GM18505 (cell line): ENCODE measurements at regions not wholly inside any gene's neighbourhood (a gene's known extent, or its start where the extent isn't known, plus 50 kb on each side); places are given as distances from the start of the nearest gene placed in this dataset.
"Not testable (repeated sequence)": the region's sequence is repeated elsewhere in the genome, so short reads cannot be mapped to it uniquely, and the experiment has no call there.

Source experiments
- ATAC-seq: cut with Tn5 transposase; IDR thresholded peaks from one replicate; pipeline ENCODE4 v1.9.1; 2021; ENCODE audit not compliant: unreplicated experiment
- POLR2A ChIP-seq: IDR thresholded peaks from 4 replicates; pipeline ENCODE4 v1.6.1; 2011; ENCODE audit warnings: borderline replicate concordance; ENCODE audit not compliant: insufficient read depth, insufficient read length; ENCODE audit errors: extremely low read depth

- no peak for ATAC-seq
- no peak for TF ChIP-seq POLR2A
These were observed 317.3 kb downstream of the TAF11L14 start for GRCh38 chr5:17951392-17952169.

DNA sequence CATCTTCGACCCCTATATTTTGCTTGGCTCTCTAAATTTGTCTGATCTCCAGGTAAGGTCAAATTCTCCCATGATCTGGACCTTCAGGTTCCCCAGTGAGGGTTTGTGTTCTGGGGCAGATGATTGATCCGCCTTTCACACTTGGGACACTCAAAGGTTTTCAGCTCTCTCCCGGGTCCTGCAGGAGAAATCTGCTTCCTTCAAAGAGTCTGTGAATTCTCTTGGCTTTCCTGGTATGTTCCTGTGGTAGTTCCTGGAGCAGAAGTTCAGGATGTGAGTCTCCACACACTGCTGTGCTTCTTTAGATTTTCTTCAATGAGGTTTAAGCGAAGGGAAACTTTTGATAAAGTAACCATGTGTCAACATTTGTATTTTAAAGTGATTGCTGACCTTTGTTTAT lies 318.0 kb downstream of the TAF11L14 start:
- ATAC-seq = no peak
- no peak for TF ChIP-seq POLR2A

- no peak for TF ChIP-seq POLR2A
- no peak for ATAC-seq
These were observed 329.8 kb downstream of the TAF11L14 start for GRCh38 chr5:17964067-17964466.

DNA sequence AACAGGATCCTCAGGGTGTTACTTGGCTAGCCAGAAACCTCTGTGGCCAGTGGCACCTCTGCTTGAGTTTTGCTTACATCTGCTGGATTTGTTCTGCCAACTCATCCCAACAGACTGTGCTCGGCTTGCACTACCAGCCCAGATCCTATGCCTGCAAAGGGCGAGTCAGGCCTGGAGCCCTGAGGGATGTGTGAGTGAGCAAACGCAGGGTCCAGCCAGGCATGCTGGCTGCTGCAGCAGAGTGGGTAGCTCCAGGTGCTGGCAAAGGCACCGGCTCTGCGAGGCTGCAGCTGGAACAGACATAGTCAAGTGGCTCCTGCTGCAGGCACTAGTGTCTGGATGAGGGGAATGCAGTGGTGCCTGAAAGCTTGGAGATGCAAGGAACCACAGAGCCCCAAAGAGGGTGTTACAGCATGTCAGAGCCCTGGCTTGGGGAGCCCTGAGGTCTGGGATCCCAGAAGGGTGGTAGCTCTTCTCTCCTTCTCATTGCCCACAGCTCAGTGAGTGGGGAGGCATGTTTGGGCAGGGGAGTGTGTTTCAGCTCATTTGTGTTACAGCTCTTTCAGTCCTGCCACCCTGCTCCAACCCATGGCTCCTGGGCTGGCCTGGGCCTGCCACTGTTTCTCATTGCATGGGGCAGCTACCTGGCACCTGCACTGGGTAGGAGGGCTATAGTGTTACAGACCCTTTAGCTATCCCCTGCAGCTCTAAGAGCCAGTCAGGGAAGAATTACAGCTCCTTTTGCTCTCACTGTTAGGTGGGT lies 332.6 kb downstream of the TAF11L14 start:
- ATAC-seq = no peak

GRCh38 chr5:17976404-17976803 lies 342.1 kb downstream of the TAF11L14 start:
- ATAC-seq = no peak
- no peak for TF ChIP-seq POLR2A

More for the DNA sequence above, 332.6 kb downstream of the TAF11L14 start:
- TF ChIP-seq POLR2A = no peak

DNA sequence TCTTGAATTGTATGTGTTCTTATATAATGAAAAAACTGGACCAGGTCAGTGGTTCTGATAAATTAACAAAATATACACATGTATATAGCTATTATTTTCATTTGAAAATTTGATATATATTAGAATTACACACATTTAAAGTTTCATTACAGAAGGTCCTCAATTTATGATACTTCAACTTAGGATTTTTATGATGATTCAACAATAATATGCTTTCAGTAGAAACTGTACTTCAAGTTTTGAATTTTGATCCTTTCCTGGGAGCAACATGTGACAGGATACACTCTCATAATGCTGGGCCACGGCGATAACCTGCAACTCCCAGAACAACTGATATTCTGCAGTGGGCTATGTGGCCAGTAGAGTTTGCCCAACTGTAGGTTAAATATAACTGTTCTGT lies 344.7 kb downstream of the TAF11L14 start:
- no peak for TF ChIP-seq POLR2A
- ATAC-seq = no peak

GRCh38 chr5:17982626-17983025 lies 348.4 kb downstream of the TAF11L14 start:
- ATAC-seq = not testable (repeated sequence)

DNA sequence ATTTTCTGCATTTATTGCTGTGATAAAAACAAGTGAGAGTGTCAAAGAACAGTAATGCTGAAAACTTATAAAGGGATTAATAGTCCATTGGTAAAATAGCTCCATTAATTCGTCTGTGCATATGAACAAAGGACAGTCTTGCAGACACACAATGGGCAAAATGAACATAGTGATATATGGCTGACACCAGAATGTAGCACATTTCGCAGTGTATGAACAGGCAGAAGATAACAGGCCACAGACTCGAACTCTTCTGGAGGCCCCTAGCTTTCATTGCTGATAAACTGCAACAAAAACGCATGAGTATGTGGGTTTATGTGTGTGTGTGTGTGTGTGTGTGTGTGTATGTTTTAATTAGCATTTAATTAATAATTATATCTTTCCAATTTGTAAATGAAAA lies 354.8 kb downstream of the TAF11L14 start:
- ATAC-seq = no peak
- TF ChIP-seq POLR2A = no peak

GRCh38 chr5:17989567-17990563 lies 355.6 kb downstream of the TAF11L14 start:
- ATAC-seq = no peak
- TF ChIP-seq POLR2A = no peak

DNA sequence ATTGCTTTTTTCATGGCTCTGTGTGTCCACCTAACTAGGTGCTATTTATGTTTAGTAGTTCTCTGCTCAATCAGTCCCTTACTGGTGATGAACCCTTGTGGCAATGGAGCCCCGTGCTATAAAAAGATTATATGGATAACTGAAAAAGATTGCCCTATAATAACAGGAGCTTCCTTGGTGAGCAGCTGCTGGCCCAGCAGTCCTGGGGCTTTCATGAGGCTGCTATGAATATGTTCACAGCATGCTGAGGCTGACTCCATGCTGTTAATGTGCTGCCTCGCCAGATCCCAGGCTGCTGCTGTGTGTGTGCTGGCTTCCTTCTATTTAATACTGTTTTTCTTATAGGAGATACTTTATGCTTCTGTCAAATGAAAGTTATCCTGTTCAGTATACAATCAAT lies 357.5 kb downstream of the TAF11L14 start:
- no peak for ATAC-seq

GRCh38 chr5:17992291-17992690 lies 358.0 kb downstream of the TAF11L14 start:
- TF ChIP-seq POLR2A = no peak
- no peak for ATAC-seq

More for the DNA sequence above, 357.5 kb downstream of the TAF11L14 start:
- no peak for TF ChIP-seq POLR2A

DNA sequence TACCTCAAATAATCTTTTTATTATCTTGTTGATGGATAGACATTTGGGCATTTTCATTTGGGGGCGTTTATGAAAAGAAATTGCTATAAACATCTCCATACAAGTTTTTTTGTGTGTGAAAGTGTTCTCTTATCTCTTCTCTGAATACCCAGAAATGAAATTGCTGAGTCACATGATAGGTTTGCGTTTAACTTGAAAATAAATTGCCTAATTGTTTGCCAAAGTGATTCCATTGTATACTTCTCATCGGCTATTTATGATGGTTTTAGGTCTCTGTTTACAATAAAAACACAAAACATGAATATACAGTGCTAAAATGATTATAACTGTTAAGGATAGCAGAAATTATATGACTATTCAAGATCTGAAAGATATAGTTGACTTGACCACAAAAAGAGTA lies 361.7 kb downstream of the TAF11L14 start:
- no peak for ATAC-seq
- no peak for TF ChIP-seq POLR2A

DNA sequence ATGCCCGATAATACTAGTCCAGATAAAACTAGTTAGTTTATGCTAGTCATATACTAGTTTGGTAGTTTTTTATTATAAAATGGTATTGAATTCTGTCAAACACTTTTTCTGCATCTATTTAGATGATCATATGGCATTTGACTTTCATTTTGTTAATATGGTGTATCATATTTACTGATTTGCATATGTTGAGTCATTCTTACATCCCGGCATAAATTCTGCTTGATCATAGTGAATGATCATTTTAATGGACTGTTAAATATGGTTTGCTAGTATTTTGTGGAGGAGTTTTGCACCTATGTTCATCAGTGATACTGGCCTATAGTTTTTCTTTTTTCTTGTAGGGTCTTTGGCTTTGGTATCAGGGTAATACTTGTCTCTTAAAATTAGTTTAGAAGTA lies 365.6 kb downstream of the TAF11L14 start:
- no peak for TF ChIP-seq POLR2A
- no peak for ATAC-seq

DNA sequence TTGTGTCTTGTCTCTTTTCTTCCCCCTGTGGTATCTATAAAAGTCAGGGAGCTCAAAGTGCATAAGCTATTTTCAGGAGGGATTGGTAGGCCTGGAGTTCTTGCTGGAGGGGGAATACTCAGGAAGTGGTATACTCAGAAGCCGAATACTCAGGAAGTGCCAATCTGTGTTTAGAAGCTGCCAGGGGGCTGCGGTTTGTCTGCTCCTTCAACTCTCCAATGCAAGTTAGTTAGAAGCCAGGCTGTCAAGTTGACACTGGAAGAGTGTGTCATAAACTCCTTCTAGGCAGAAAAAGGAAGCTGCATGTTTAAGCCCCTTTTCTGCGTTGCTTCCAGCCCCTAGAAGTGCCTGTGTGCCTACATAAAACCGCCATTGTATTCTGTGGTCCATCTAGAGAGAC lies 366.5 kb downstream of the TAF11L14 start:
- TF ChIP-seq POLR2A = no peak
- ATAC-seq = no peak

DNA sequence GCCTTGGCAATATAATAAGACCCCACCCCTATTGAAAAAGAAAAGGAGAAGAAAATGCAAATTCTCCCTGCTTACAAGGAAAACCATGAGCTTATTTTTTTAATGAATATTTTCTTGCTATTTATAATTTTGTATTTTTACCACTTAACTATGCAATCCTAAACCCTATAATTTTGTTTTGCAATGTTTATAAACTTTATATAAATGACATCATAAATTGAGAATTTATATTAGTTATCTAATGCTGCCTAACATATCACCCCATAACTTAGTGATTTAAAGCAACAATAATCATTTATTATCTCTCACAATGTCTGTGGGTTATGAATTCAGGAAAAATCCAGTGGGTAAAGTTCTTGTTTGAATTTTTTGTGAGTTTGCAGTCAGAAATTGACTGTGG lies 369.1 kb downstream of the TAF11L14 start:
- ATAC-seq = no peak
- no peak for TF ChIP-seq POLR2A
